ENCODE measurements at regions not wholly inside any gene's neighbourhood (a gene's known extent, or its start where the extent isn't known, plus 50 kb on each side); places are given as distances from the start of the nearest gene placed in this dataset.

DNA sequence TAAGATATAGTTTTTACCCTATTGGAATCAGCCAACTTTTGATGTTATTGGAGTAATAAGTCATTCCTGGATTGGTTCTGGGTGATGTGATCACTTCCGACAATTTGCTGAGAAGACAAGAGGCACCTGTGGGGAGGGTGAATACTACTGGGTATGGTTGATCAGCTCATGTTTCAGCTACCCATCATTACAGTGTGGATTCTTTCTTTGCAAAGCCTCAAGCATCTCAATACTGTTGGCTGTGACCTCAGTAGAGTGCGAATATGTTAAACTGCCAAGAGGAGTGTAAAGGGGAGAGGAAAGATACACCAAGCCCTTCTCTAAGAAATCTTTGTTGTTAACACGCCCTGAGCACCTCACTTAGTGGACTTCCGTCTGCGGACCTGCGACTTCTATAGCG, 317.7 kb downstream of the TDRD15 start:
- no peak for DNase-seq (ENCODE audit: extremely low spot score)
- WGBS: 94% methylated on average over 7 of the region's 7 CpGs
- no peaks in the 10 kb centered on the region for H3K4me1 ChIP-seq (ENCODE audit: insufficient read depth)
- H3K36me3 ChIP-seq (ENCODE audit: insufficient read depth): no peaks in the 10 kb centered on the region
- H3K27ac ChIP-seq (ENCODE audit: low read depth): no peak overlapping the region
- no peak overlapping the region for H3K4me3 ChIP-seq (ENCODE audit: low read depth, low read length)

DNA sequence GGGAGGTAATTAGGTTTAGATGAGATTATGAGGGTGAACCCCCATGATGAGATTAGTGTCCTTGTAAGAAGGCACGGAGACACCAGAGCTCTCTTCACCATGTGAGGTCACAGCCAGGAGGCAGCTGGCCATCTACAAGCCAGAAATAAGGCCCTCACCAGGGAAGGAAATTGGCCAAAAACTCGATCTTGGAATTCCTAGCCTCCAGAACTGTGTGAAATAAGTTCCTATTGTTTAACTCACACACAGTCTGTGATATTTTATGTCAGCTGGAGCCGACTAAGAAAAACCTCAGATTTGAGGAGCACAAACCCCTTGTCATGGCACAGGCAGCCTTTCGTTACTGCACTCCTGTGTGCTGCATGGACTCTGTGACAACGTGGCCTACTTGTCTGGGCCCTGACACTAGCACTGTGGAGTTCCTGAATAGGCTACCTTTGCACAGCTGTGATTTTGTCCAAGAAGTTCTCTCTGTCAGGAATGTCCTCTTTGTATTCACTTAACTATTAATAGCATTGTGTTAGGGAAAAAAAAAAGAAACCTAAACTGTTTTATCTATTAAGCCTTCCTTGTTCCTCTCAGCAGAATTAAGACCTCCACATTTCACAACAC, 319.8 kb downstream of the TDRD15 start:
- Histone ChIP-seq H3K27ac (ENCODE audit: low read depth) (no peak overlapping the region), H3K36me3 (ENCODE audit: insufficient read depth) (no peaks in the 10 kb centered on the region), H3K4me3 (ENCODE audit: low read depth, low read length) (no peak overlapping the region), H3K4me1 (ENCODE audit: insufficient read depth) (no peaks in the 10 kb centered on the region)
- no peak for DNase-seq (ENCODE audit: extremely low spot score)
- WGBS: 34% methylated on average over 5 of the region's 5 CpGs

DNA sequence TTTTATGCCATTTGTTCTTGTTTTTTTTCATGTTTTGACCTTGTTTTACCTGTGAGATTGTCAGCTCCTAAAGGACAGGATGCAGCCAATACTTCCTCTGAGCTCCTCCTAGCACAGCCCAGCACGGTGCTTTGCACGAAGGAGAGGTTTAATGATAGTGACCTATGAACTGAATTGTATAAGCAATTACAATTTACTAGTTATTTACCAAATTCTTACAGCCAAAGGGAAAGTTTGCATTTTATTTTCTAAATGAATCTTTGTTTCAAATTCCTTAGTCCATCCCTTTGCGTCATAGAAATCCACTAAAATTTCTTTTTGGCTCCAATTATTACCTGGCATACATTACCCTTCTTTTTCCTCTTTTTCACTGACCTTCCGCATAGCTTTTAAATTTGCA, 326.1 kb downstream of the TDRD15 start:
- Histone ChIP-seq H3K36me3 (ENCODE audit: insufficient read depth) (no peaks in the 10 kb centered on the region), H3K4me3 (ENCODE audit: low read depth, low read length) (no peak overlapping the region)
- no peak for DNase-seq (ENCODE audit: extremely low spot score)

DNA sequence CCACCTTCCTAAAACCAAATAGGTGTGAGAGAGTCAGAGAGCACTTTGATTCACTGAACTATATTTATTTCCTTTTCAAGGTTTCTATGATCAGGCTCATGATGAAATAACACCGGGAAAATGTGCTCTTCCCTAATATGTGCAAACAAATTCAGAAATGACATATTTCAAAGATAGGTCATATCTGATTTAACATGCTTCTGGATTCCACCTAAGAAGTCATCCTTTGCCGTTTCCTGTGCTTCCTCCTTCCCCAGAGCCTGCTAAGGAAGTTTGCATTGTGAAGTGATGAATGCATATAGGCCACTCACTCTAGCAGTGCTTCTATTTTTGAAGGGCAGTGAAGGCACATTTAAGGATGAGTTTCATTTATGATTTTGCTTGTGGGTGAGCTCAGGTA, 327.6 kb downstream of the TDRD15 start:
- no peak overlapping the region for H3K27ac ChIP-seq (ENCODE audit: low read depth)
- H3K36me3 ChIP-seq (ENCODE audit: insufficient read depth): no peaks in the 10 kb centered on the region
- no peak for DNase-seq (ENCODE audit: extremely low spot score)
- no peak overlapping the region for H3K4me3 ChIP-seq (ENCODE audit: low read depth, low read length)
- H3K4me1 ChIP-seq (ENCODE audit: insufficient read depth): no peaks in the 10 kb centered on the region
- 72% methylated on average over 2 of the region's 2 CpGs for WGBS

More for the DNA sequence above, 326.1 kb downstream of the TDRD15 start:
- WGBS: 68% methylated on average over 4 of the region's 4 CpGs
- H3K27ac ChIP-seq (ENCODE audit: low read depth): no peak overlapping the region
- H3K4me1 ChIP-seq (ENCODE audit: insufficient read depth): no peaks in the 10 kb centered on the region

DNA sequence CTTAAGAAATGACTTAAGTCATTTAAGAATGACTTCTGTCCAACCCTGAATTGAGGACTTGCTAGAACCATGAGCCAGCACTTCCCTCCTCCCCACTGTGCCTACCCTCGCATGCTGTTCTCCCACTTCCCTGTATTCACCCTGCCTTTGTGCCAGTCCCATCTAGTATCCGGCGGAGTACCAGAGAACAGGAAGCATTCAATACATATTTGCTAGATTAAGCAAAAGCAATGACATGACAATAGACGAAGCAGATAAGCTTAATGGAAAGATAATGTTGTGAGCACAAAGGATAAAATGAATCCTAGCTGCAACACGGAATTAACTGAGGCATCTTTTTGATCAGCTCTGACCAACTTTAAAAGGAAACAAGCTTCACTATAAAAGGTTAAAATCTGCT, 328.5 kb downstream of the TDRD15 start:
- no peak for DNase-seq (ENCODE audit: extremely low spot score)
- 58% methylated on average over 5 of the region's 5 CpGs for WGBS
- Histone ChIP-seq H3K4me1 (ENCODE audit: insufficient read depth) (no peaks in the 10 kb centered on the region), H3K4me3 (ENCODE audit: low read depth, low read length) (no peak overlapping the region), H3K36me3 (ENCODE audit: insufficient read depth) (no peaks in the 10 kb centered on the region), H3K27ac (ENCODE audit: low read depth) (no peak overlapping the region)

DNA sequence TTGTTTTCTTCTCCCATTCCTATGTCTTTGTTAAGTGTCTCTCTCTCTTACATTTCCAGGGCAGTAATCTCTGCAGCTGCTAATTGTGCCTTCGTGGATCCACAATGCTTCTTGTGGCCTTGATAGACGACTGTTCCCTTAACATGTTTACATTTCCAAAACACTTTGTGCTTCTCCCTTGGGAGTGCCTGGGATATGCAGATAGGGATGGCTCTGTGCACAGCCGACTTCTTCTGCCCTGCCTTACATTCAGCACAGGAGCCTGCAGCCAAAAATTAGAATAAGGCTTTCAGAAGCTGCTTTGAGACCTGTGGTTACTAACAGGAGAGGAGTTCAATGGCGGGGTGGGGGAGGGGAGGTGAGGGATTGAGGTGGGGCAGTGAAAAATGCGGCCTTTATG, 328.9 kb downstream of the TDRD15 start:
- H3K36me3 ChIP-seq (ENCODE audit: insufficient read depth): no peaks in the 10 kb centered on the region
- WGBS: 33% methylated on average over 5 of the region's 5 CpGs
- no peak for DNase-seq (ENCODE audit: extremely low spot score)
- no peak overlapping the region for H3K4me3 ChIP-seq (ENCODE audit: low read depth, low read length)
- no peaks in the 10 kb centered on the region for H3K4me1 ChIP-seq (ENCODE audit: insufficient read depth)
- H3K27ac ChIP-seq (ENCODE audit: low read depth): no peak overlapping the region

DNA sequence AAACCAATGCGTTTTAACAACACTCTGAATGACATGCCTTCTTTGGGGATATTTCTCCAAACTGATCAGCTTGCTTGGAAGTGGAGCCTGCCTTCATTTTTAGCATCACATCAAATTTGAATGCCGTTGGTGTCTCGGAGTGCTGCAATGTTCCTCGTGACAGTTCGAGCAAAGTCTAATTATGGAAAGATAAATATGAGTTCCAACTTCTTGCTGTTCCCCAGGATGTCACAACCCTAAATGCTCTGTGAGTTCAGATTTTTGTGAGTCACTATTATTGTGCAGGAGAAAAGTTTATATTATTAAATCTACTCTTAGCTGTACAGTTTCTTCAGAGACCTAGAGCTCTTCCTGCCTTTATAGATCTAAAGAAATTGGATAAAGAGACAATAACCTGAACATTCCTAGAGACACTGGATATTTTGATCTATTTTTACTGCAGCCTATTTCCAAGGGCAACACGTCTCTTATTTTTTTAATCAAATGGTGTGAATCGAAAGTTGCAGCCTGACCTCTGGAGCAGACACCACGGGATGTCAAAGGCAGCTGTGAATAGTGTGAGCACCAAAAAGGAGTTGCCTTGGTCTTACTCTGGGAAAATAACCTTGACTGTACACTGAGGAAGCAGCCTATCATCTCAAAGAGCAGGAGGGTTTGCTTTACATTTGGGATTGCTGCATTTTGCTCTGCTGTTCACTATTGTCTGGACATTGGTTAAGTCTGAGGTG, 330.1 kb downstream of the TDRD15 start:
- Histone ChIP-seq H3K36me3 (ENCODE audit: insufficient read depth) (no peaks in the 10 kb centered on the region), H3K4me1 (ENCODE audit: insufficient read depth) (no peaks in the 10 kb centered on the region), H3K27ac (ENCODE audit: low read depth) (no peak overlapping the region), H3K4me3 (ENCODE audit: low read depth, low read length) (no peak overlapping the region)
- WGBS: 78% methylated on average over 8 of the region's 8 CpGs
- no peak for DNase-seq (ENCODE audit: extremely low spot score)

DNA sequence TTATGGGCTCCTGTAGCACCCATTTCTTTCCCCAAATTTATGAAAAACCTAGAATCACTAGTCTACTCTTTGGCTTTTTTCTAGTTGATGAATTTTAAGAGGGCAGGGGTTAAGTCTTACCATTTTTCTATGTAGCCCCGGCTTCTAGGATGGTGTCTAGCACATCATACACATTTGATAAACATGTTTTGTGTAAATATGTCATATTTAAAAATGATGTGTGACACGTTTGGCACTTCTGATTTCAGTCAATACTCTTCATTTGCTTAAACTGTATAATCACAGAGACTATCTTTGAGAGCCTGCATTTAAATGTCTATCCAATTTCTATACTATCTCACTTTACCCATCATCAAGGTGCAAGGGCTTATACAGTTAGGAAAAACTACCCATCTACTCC, 331.1 kb downstream of the TDRD15 start:
- no peak for DNase-seq (ENCODE audit: extremely low spot score)
- Histone ChIP-seq H3K4me3 (ENCODE audit: low read depth, low read length) (no peak overlapping the region), H3K4me1 (ENCODE audit: insufficient read depth) (no peaks in the 10 kb centered on the region), H3K36me3 (ENCODE audit: insufficient read depth) (no peaks in the 10 kb centered on the region), H3K27ac (ENCODE audit: low read depth) (no peak overlapping the region)
- 84% methylated on average over 2 of the region's 2 CpGs for WGBS

DNA sequence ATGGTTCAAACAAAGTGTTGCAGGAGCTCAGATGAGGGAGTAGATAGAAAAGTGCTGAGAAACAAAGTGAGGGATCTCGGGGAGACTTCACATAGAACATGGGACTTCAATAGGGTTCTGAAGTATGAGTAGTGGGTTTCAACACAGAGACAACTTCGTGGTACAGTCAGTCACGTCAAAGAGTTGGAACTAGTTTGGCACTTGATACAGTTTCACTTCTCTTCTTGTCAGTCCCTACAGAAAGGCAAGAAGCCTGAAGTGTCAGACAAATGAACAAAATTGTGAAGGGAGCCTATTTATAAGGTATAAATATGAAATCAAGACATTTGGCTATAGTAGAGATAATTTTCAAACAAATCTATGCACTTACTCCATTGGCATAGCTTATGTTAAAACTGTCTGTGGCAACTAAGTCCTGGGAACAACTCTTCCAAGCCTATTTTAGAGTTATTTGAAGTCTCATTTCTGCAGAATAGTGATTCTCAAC, 338.0 kb downstream of the TDRD15 start:
- H3K36me3 ChIP-seq (ENCODE audit: insufficient read depth): no peaks in the 10 kb centered on the region
- H3K4me1 ChIP-seq (ENCODE audit: insufficient read depth): no peaks in the 10 kb centered on the region
- DNase-seq (ENCODE audit: extremely low spot score): no peak
- no peak overlapping the region for H3K27ac ChIP-seq (ENCODE audit: low read depth)
- 74% methylated on average over 3 of the region's 3 CpGs for WGBS
- no peak overlapping the region for H3K4me3 ChIP-seq (ENCODE audit: low read depth, low read length)

DNA sequence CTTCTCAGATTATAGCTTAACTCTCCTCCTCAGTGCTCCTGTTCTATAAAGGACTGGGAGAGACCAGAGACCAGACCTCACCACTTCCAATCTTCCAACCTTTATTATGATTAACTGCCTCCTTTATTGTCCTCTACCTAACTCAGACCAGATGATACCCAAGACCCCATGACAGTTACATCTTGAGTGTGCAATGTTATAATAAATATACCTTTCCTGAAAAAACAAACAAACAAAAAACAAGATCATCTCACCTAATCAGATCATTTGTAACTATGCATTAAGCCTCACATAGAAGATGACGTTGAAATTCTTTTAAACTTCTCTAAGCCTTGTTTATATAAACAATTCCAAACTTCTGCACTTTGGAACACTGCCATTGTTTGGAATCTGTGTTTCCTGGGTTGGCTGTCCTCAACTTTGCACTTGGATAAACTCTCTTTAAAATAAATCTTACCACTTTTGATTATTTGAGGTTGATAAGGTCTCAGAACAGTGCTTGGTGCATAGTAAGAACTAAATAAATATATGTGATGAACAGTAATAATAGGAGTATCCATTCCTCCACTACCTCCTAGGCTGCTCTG, 342.7 kb downstream of the TDRD15 start:
- no peak overlapping the region for H3K4me3 ChIP-seq (ENCODE audit: low read depth, low read length)
- no peak overlapping the region for H3K27ac ChIP-seq (ENCODE audit: low read depth)
- no peaks in the 10 kb centered on the region for H3K4me1 ChIP-seq (ENCODE audit: insufficient read depth)
- no peaks in the 10 kb centered on the region for H3K36me3 ChIP-seq (ENCODE audit: insufficient read depth)
- WGBS: 14% methylated on average over 1 of the region's 1 CpG
- no peak for DNase-seq (ENCODE audit: extremely low spot score)

DNA sequence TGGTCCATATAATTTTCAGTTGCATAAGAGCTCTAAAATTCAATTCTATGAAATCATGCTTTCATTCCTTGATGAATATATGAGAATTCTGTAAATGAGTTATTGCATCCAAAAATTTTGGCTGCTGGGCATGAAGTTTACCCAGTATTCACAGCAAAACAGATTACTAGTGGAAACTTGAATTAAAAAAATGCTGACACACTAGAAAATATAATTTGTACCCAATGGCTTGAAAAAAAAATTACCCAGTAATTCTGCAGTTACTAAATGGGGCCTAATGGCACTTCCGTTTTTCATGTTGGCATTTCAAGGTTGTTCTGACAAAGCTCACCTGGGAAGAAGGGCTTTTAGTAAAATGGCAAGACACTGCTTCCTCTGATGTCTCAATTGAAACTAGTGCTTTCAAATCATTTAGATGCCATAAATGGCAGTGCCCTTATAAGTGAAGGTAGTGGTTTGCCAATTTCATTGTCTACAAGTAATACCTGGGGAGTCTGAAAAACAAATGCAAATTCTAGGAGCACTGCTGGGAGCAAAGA, 343.6 kb downstream of the TDRD15 start:
- H3K4me3 ChIP-seq (ENCODE audit: low read depth, low read length): no peak overlapping the region
- no peak for DNase-seq (ENCODE audit: extremely low spot score)
- 82% methylated on average over 1 of the region's 1 CpG for WGBS
- no peaks in the 10 kb centered on the region for H3K36me3 ChIP-seq (ENCODE audit: insufficient read depth)
- no peaks in the 10 kb centered on the region for H3K4me1 ChIP-seq (ENCODE audit: insufficient read depth)
- H3K27ac ChIP-seq (ENCODE audit: low read depth): no peak overlapping the region

DNA sequence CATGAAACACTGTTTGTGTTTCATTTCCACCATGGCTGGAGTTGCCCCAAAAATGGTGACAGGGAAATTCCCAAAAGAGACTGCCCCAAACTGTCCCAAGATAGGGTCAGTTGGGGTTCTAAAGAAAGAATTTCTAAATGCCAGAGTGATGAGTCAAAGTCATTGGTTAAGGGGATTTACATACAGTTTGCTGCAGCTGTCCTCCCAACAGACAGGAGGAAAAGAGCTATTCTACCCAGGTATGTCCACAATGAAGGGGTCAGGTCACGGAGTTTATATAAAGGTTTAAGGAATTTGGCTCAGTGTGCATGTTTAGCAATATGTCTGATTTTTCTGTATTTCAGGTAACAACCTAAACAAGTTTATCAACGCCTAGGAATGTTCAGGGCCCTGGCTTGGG, 344.1 kb downstream of the TDRD15 start:
- WGBS: 74% methylated on average over 2 of the region's 2 CpGs
- no peak for DNase-seq (ENCODE audit: extremely low spot score)
- Histone ChIP-seq H3K27ac (ENCODE audit: low read depth) (no peak overlapping the region), H3K36me3 (ENCODE audit: insufficient read depth) (no peaks in the 10 kb centered on the region), H3K4me3 (ENCODE audit: low read depth, low read length) (no peak overlapping the region), H3K4me1 (ENCODE audit: insufficient read depth) (no peaks in the 10 kb centered on the region)

DNA sequence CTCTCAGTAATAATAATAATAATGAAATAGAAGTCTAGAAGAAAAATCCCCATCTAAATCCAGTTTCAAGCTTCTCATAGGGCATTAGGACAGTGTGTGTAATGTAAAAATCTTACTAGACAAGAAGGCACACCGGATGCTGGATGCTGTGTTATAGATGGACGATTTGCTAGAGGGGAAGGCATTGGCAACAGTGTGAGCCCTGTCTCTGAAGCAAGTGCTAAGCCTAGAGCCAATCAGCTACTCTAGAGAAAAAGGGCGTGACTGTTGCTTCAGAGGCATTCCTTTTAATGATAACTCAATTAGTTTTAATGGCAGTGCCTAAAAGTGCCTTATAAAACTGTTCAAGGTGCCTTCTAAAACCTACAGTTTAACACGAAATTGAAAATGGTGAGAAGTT, 344.9 kb downstream of the TDRD15 start:
- Histone ChIP-seq H3K36me3 (ENCODE audit: insufficient read depth) (no peaks in the 10 kb centered on the region), H3K4me3 (ENCODE audit: low read depth, low read length) (no peak overlapping the region), H3K4me1 (ENCODE audit: insufficient read depth) (no peaks in the 10 kb centered on the region), H3K27ac (ENCODE audit: low read depth) (no peak overlapping the region)
- 69% methylated on average over 4 of the region's 4 CpGs for WGBS
- DNase-seq (ENCODE audit: extremely low spot score): no peak

DNA sequence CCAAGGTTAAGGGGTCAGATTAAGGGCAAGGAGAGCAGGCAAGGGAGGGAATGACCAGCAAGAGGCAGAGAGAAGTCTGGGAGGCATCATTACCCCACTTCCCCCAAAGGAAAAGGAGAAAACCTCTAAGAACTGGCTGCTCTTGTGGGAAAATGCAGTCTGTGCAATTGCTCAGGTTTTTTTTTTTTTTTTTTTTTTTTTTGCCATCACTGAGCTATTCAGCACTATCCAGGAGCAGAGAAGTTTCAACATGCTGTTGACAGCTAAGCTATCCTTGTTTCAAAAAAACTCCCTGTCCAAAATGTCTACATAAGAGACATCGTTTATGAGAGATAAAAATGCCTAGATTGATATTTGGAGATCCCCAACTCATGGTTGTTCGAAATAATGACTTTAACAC, 345.4 kb downstream of the TDRD15 start:
- DNase-seq (ENCODE audit: extremely low spot score): no peak
- Histone ChIP-seq H3K4me3 (ENCODE audit: low read depth, low read length) (no peak overlapping the region), H3K27ac (ENCODE audit: low read depth) (no peak overlapping the region), H3K36me3 (ENCODE audit: insufficient read depth) (no peaks in the 10 kb centered on the region), H3K4me1 (ENCODE audit: insufficient read depth) (no peaks in the 10 kb centered on the region)
- 42% methylated on average over 2 of the region's 2 CpGs for WGBS

All from urinary bladder (tissue), 3 donors.